ENCODE measurements at regions not wholly inside any gene's neighbourhood (a gene's known extent, or its start where the extent isn't known, plus 50 kb on each side); places are given as distances from the start of the nearest gene placed in this dataset.

GRCh38 chr12:115485967-115486366 lies 791.5 kb downstream of the MED13L start:
- DNase-seq (no peak), ATAC-seq (no peak)
- intact Hi-C loops (cut with micrococcal nuclease): no loop called here
- ChIA-PET POLR2A (no interaction called here), CTCF (no interaction called here)
- Mint-ChIP-seq H3K4me1 (ENCODE audit: low read depth) (no peaks in the 10 kb centered on the region), H3K4me3 (no peak overlapping the region), H3K9me3 (peaks cover 6% of the 10 kb centered on the region), H3K27me3 (no peaks in the 10 kb centered on the region), H3K27ac (no peak overlapping the region), H3K36me3 (ENCODE audit: low read depth) (no peaks in the 10 kb centered on the region)
- TF ChIP-seq, protein P1, sequence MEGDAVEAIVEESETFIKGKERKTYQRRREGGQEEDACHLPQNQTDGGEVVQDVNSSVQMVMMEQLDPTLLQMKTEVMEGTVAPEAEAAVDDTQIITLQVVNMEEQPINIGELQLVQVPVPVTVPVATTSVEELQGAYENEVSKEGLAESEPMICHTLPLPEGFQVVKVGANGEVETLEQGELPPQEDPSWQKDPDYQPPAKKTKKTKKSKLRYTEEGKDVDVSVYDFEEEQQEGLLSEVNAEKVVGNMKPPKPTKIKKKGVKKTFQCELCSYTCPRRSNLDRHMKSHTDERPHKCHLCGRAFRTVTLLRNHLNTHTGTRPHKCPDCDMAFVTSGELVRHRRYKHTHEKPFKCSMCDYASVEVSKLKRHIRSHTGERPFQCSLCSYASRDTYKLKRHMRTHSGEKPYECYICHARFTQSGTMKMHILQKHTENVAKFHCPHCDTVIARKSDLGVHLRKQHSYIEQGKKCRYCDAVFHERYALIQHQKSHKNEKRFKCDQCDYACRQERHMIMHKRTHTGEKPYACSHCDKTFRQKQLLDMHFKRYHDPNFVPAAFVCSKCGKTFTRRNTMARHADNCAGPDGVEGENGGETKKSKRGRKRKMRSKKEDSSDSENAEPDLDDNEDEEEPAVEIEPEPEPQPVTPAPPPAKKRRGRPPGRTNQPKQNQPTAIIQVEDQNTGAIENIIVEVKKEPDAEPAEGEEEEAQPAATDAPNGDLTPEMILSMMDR (IDR thresholded peaks at IDR 0.05): no peak

DNA sequence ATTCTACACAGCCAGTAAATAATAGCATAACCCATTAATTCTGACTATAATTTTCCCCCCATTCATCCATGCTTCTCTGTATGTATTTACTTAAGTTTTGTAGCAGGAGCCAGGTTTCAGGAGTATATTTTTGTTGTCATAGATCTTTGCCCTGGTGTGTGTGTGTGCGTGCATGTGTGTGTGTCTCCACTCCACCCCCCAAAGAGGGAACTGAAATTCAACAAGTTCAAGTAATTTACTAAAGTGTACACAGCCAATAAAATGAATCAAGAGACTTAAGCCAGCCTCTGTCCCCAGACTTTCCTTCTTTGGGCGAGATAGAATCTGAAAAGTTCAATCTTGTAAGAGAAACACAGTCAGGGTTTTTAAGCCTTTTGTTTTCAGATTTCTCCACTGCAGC lies 792.0 kb downstream of the MED13L start:
- no peak overlapping the region for H3K27ac Mint-ChIP-seq
- no peak overlapping the region for H3K4me3 Mint-ChIP-seq
- POLR2A ChIA-PET: no interaction called here
- no peaks in the 10 kb centered on the region for H3K36me3 Mint-ChIP-seq (ENCODE audit: low read depth)
- TF ChIP-seq, protein P1 (IDR thresholded peaks at IDR 0.05): no peak
- CTCF ChIA-PET: no interaction called here
- intact Hi-C loops (cut with micrococcal nuclease): no loop called here
- DNase-seq (no peak), ATAC-seq (no peak)
- no peaks in the 10 kb centered on the region for H3K4me1 Mint-ChIP-seq (ENCODE audit: low read depth)
- peaks cover 6% of the 10 kb centered on the region for H3K9me3 Mint-ChIP-seq
- no peaks in the 10 kb centered on the region for H3K27me3 Mint-ChIP-seq

GRCh38 chr12:115482943-115483342 lies 794.5 kb downstream of the MED13L start:
- no peak for ATAC-seq
- H3K27ac Mint-ChIP-seq: no peak overlapping the region
- DNase-seq: no peak
- intact Hi-C loops (cut with micrococcal nuclease): no loop called here
- no peaks in the 10 kb centered on the region for H3K36me3 Mint-ChIP-seq (ENCODE audit: low read depth)
- H3K4me3 Mint-ChIP-seq: no peak overlapping the region
- no peaks in the 10 kb centered on the region for H3K4me1 Mint-ChIP-seq (ENCODE audit: low read depth)
- peaks cover 6% of the 10 kb centered on the region for H3K9me3 Mint-ChIP-seq
- CTCF ChIA-PET: no interaction called here
- POLR2A ChIA-PET: no interaction called here
- TF ChIP-seq, protein P1 (IDR thresholded peaks at IDR 0.05): no peak
- H3K27me3 Mint-ChIP-seq: no peaks in the 10 kb centered on the region

DNA sequence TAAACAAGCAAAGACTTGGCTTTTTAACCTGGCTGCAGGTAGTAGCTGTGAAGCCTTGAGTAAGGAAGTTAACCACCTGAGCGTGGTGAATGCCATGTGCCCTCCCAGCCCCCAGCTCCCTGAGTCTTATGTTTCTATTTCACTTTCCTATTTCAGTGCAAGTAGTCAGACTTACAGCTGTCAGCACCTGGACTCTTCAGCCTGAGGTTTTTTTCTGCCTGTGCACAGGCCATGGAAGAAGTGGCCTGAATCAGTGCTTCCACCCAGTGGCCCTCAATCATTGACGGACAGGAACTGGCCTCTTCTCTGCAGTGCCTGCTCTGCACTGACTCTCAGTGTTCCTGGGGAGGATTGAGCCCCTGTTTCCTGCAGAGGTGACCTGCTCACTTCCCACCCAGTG lies 796.4 kb downstream of the MED13L start:
- CTCF ChIA-PET: no interaction called here
- Mint-ChIP-seq H3K36me3 (ENCODE audit: low read depth) (no peaks in the 10 kb centered on the region), H3K27ac (no peak overlapping the region), H3K27me3 (no peaks in the 10 kb centered on the region), H3K4me3 (no peak overlapping the region), H3K9me3 (peaks cover 6% of the 10 kb centered on the region), H3K4me1 (ENCODE audit: low read depth) (no peaks in the 10 kb centered on the region)
- intact Hi-C loops (cut with micrococcal nuclease): no loop called here
- ATAC-seq (no peak), DNase-seq (no peak)
- TF ChIP-seq, protein P1 (IDR thresholded peaks at IDR 0.05): no peak
- POLR2A ChIA-PET: no interaction called here

DNA sequence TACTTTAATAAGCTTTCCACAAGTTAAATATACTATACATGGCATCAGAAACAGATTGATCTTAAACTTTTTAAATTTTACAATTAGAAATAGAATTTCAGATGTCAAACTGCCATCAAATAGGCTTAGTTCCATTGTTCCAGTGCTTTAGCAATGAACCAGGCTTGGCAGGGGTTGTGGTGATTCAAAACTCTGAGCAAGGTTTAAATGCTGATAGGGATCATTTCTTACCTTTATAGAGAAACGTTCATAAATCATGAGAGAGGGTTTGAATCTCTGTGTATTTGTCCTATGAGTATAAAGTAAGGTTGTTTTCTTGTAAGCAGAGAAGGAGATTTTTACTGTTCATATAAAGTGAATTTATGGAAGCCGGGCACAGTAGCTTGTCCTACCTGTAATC lies 794.5 kb upstream of the TBX3 start:
- ATAC-seq: no peak
- Mint-ChIP-seq H3K36me3 (ENCODE audit: low read depth) (no peaks in the 10 kb centered on the region), H3K27me3 (no peaks in the 10 kb centered on the region), H3K4me1 (ENCODE audit: low read depth) (no peaks in the 10 kb centered on the region), H3K9me3 (no peaks in the 10 kb centered on the region), H3K27ac (no peak overlapping the region), H3K4me3 (no peak overlapping the region)
- TF ChIP-seq, protein P1 (IDR thresholded peaks at IDR 0.05): no peak
- ChIA-PET CTCF (no interaction called here), POLR2A (no interaction called here)
- no peak for DNase-seq
- intact Hi-C loops (cut with micrococcal nuclease): no loop called here

Data from activated CD8-positive, alpha-beta T cell treated with anti-CD3 and anti-CD28 coated beads for 36 hours (primary cell).